ENCODE measurements at regions not wholly inside any gene's neighbourhood (a gene's known extent, or its start where the extent isn't known, plus 50 kb on each side); places are given as distances from the start of the nearest gene placed in this dataset.

GRCh38 chr2:234290671-234291070 is 206.2 kb downstream of the ARL4C start:
- H3K9ac ChIP-seq (ENCODE audit: insufficient read depth, low read depth, low read length), result no peak overlapping the region
- POLR2A ChIA-PET, result no interaction called here
- 50% methylated on average over 10 of the region's 10 CpGs for WGBS (ENCODE audit: low lambda C conversion rate)
- CTCF ChIA-PET (ENCODE audit: low intra/inter-chr PET ratio, low total read pairs), result no interaction called here
- no peaks in the 10 kb centered on the region for H3K4me1 ChIP-seq (ENCODE audit: insufficient read depth, low read length)
- no peak overlapping the region for H3K27ac ChIP-seq (ENCODE audit: extremely low read length, insufficient read depth, low read length)
- H3K79me2 ChIP-seq (ENCODE audit: insufficient read depth, low read length), result no peaks in the 10 kb centered on the region
- in situ Hi-C loops (cut with HindIII; ENCODE audit: extremely low pct_ligation_motif_present, low pct_unique_long_range_greater_than_20kb), result loop anchor here (5.0 kb wide), 1 partner anchor 207 kb away; the partner anchor contains the start of gene ARL4C
- H3K9me3 ChIP-seq (ENCODE audit: low read length), result no peaks in the 10 kb centered on the region
- no peak overlapping the region for H3K4me2 ChIP-seq (ENCODE audit: low read depth, low read length)
- intact Hi-C loops (cut with micrococcal nuclease; ENCODE audit: unreplicated experiment), result no loop called here
- no peaks in the 10 kb centered on the region for H3K36me3 ChIP-seq (replicated peaks in 1 of 2; ENCODE audit: control insufficient read depth in 1 of 2, insufficient read depth in 2 of 2, low read length in 2 of 2)
- H2AFZ ChIP-seq (ENCODE audit: low read length), result no peak overlapping the region
- DNase-seq (ENCODE audit: low spot score) (no peak), ATAC-seq (no peak), FAIRE-seq (no peak)
- H4K20me1 ChIP-seq (ENCODE audit: insufficient read depth, low read length), result no peaks in the 10 kb centered on the region
- no TSS peak for BruUV-seq (replicated peaks)
- H3K27me3 ChIP-seq (ENCODE audit: control insufficient read depth in 1 of 2, insufficient read depth in 2 of 2, low read length in 2 of 2), result no peaks in the 10 kb centered on the region
- H3K4me3 ChIP-seq (replicated peaks in 1 of 3; ENCODE audit: insufficient read depth in 1 of 3, low read depth in 2 of 3, low read length in 3 of 3), result no peak overlapping the region
- no peak for TF ChIP-seq ZNF230 (CRISPR knock-in tag; IDR thresholded peaks at IDR 0.05)
- no peak for TF ChIP-seq ZNF142 (CRISPR knock-in tag; IDR thresholded peaks at IDR 0.05)

Data from HepG2 (cell line).